ENCODE measurements at regions not wholly inside any gene's neighbourhood (a gene's known extent, or its start where the extent isn't known, plus 50 kb on each side); places are given as distances from the start of the nearest gene placed in this dataset.

DNA sequence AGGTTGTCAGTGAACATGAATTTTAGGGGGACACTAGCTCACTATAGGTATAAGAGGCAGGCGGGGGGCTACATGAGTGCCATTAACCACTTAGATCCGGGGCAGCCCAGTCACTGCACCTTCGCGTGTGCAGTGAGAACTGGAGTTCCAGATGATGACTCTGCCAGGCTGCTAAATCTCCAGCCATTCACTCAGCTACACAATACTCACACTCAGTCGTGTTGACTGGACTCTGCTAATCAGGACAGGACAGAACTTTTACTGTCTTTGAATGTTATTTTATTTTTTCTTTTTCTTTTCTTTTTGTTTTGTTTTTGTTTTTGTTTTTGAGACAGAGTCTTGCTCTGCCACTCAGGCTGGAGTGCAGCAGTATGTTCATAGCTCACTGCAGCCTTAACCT is 465.6 kb downstream of the AACS start:
- TF ChIP-seq POLR2A (IDR thresholded peaks at IDR 0.05): no peak
- no peak for TF ChIP-seq CTCF (IDR thresholded peaks at IDR 0.05)

Data from adrenal gland (tissue), 5 donors.